Heart left ventricle (tissue), 16 donors: ENCODE measurements at regions not wholly inside any gene's neighbourhood (a gene's known extent, or its start where the extent isn't known, plus 50 kb on each side); places are given as distances from the start of the nearest gene placed in this dataset.

Source experiments
- ATAC-seq, 4 donors: fragments of 200-7000 bp; cut with Tn5 transposase; one replicate each; pipeline ENCODE4 v1.9.1; 2020 to 2022; ENCODE audit warnings: moderate library complexity in 4 of 4, mild to moderate bottlenecking in 3 of 4, moderate number of reproducible peaks in 1 of 4
- DNase-seq, 5 donors: peaks; one replicate each; pipeline ENCODE4 v3.0.0-alpha.2; 2020
- H3K27ac ChIP-seq, 12 donors: fragments of 200-600 bp; sonication (generic) in 4 of 12; one replicate each; pipeline versions ENCODE4 v1.5.0 to v1.8.0; 2016 to 2022; ENCODE audit warnings: mild to moderate bottlenecking in 2 of 12
- H3K27me3 ChIP-seq, 9 donors: fragments of 200-600 bp; sonication (generic) in 2 of 9; one replicate each; pipeline versions ENCODE4 v1.5.1 to v1.8.0; 2016 to 2022; ENCODE audit warnings: mild to moderate bottlenecking in 3 of 9
- H3K36me3 ChIP-seq, 9 donors: fragments of 200-600 bp; sonication (generic) in 2 of 9; one replicate each; pipeline versions ENCODE4 v1.5.0 to v1.8.0; 2018 to 2022; ENCODE audit warnings: mild to moderate bottlenecking in 2 of 9
- H3K4me1 ChIP-seq, 12 donors: fragments of 200-600 bp; sonication (generic) in 4 of 12; one replicate each; pipeline versions ENCODE4 v1.5.0 to v1.8.0; 2016 to 2022; ENCODE audit warnings: mild to moderate bottlenecking in 3 of 12
- H3K4me3 ChIP-seq, 12 donors: fragments of 200-600 bp; sonication (generic) in 4 of 12; one replicate each; pipeline versions ENCODE4 v1.5.0 to v1.8.0; 2017 to 2022; ENCODE audit warnings: mild to moderate bottlenecking in 9 of 12, moderate library complexity in 4 of 12
- H3K9me3 ChIP-seq, 12 donors: fragments of 200-600 bp; sonication (generic) in 4 of 12; one replicate each; pipeline versions ENCODE4 v1.5.0 to v1.8.0; 2016 to 2022; ENCODE audit warnings: mild to moderate bottlenecking in 1 of 12
- POLR2A ChIP-seq, 2 donors: fragments of 450-650 bp; IDR thresholded peaks; one replicate each; pipeline ENCODE4 v1.6.1; 2017; ENCODE audit warnings: antibody characterized with exemption in 2 of 2, mild to moderate bottlenecking in 2 of 2, moderate library complexity in 2 of 2
- WGBS, 4 donors: extraction: QIAGEN DNeasy Blood & Tissue Kit in 2 of 4; methylation state at CpG; one replicate each; pipeline versions ENCODE4 v1.1.5 to v1.1.7; 2013 to 2018; 5-methylcytosine and 5-hydroxymethylcytosine counted together
- intact Hi-C, 10 donors: fragments of 100-400 bp; cut with DNase I; formaldehyde crosslinking; loops; one replicate each; pipeline versions ENCODE4 v1.11.1 to v1.14.2; 2022
- TF ChIP-seq, protein P1 (sequence below), 12 donors: fragments of 200-600 bp; sonication (generic) in 4 of 12; IDR thresholded peaks; one replicate each; pipeline versions ENCODE4 v1.5.0 to v1.8.0; 2018 to 2022; ENCODE audit warnings: antibody characterized with exemption in 12 of 12, mild to moderate bottlenecking in 5 of 12
- donor health status: ischemic (EF 13 %, LVEDD 7.1; RV severe dilation, severe dysfunction).
- donor health status: healthy with polysubstance abuse.
- donor health status: DM: no; HTN: yes; CAD: no.
- donor health status: DM: no; HTN: no; CAD: no.
- donor health status: ischemic (EF 25% LVEDD 6.9; RV normal size, moderate dysfunction).
- donor health status: ischemic (EF 25% LVEDD 5.7; RV mildly dilated, moderate dysfunction).
- donor health status: healthy.
- donor health status: DM: yes; HTN: yes; CAD: no.
- donor health status: ischemic (EF 35%, LVEDD 5.7; RV mildly dilated, moderate dysfunction).
- donor health status: nonischemic (EF 11% LVEDD 7.7; RV severe dilation, severe dysfunction).
- donor health status: DM: yes; HTN: yes; CAD: no.
- donor health status: PGD.
- donor health status: ischemic (EF 29% LVEDD 5.4; RV normal size, mild dysfunction).
- donor health status: nonischemic (EF 23%, LVEDD 6.1; RV moderate dilation, normal function).

DNA sequence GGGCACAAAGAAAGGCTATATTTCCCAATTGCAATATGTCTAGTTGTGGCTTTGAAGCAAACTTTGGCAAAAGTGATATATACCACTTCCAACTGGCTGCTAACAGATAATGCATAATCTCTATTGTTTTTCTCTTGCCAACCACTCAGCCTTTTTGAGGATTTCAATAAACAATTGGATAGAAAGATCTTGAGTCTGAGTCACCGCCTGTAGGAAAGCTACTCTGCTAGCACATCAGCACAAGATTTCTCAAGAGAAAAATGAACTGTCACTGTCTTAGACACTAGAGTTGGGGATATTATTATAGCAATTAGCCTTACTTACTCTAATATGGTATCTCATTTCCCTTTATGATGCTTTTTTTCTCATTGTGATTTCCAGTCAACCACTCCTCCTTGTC, 119.7 kb downstream of the SST start:
- Histone ChIP-seq H3K27ac (no peak overlapping the region), H3K9me3 (no peaks in the 10 kb centered on the region), H3K4me1 (no peaks in the 10 kb centered on the region), H3K4me3 (no peak overlapping the region), H3K27me3 (no peaks in the 10 kb centered on the region), H3K36me3 (no peaks in the 10 kb centered on the region)
- no peak for TF ChIP-seq POLR2A (IDR thresholded peaks at IDR 0.05)
- TF ChIP-seq, protein P1, sequence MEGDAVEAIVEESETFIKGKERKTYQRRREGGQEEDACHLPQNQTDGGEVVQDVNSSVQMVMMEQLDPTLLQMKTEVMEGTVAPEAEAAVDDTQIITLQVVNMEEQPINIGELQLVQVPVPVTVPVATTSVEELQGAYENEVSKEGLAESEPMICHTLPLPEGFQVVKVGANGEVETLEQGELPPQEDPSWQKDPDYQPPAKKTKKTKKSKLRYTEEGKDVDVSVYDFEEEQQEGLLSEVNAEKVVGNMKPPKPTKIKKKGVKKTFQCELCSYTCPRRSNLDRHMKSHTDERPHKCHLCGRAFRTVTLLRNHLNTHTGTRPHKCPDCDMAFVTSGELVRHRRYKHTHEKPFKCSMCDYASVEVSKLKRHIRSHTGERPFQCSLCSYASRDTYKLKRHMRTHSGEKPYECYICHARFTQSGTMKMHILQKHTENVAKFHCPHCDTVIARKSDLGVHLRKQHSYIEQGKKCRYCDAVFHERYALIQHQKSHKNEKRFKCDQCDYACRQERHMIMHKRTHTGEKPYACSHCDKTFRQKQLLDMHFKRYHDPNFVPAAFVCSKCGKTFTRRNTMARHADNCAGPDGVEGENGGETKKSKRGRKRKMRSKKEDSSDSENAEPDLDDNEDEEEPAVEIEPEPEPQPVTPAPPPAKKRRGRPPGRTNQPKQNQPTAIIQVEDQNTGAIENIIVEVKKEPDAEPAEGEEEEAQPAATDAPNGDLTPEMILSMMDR (IDR thresholded peaks at IDR 0.05) = no peak
- no peak for ATAC-seq
- WGBS, 4 donors = 91 to 100% (median 95%) methylated on average over 1 of the region's 1 CpG
- no peak for DNase-seq
- intact Hi-C loops = no loop called here

DNA sequence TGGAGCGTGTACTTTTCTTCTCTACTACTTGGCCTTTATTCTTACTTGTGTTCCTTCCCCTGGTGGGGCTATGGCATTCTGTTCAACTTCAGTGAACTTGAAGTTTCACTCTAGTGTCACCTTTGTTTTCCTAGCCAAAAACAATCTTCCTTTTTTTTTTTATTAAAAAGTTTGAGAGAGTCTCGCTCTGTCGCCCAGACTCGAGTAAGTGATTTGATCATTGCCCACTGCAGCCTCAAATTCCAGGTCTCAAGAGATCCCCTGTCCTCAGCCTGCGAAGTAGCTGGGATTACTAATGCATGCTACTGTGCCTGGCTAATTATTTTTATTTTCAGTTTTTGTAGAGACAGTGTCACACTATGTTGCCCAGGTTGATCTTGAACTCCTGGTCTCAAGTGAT, 124.8 kb downstream of the SST start:
- Histone ChIP-seq H3K27me3 (no peaks in the 10 kb centered on the region), H3K36me3 (no peaks in the 10 kb centered on the region), H3K27ac (no peak overlapping the region), H3K4me1 (no peaks in the 10 kb centered on the region), H3K4me3 (no peak overlapping the region), H3K9me3 (no peaks in the 10 kb centered on the region)
- intact Hi-C loops = no loop called here
- WGBS, 4 donors = 89 to 93% (median 92%) methylated on average over 5 of the region's 5 CpGs
- no peak for ATAC-seq
- TF ChIP-seq POLR2A (IDR thresholded peaks at IDR 0.05) = no peak
- TF ChIP-seq, protein P1 (IDR thresholded peaks at IDR 0.05) = no peak
- DNase-seq = no peak

DNA sequence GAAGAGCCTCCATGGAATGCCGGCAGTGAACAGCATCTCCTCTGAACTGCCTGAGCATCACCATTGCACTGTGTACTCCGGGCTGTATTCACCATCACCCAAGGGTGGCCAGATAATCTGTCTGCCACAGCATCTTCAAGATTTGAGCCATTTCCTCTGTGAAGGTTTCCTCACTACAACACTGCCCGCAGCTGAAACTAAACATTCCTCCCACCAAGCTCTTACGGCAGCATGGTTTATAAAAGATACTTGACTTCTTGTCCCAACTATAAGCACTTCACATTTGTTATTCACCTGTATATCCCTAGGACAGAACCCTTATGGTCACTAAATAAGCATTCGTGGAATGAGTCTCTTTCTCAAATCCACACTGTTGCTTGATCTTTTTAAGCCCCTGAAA, 125.9 kb downstream of the SST start:
- WGBS, 4 donors = 91 to 93% (median 92%) methylated on average over 5 of the region's 5 CpGs
- Histone ChIP-seq H3K9me3 (no peaks in the 10 kb centered on the region), H3K4me3 (no peak overlapping the region), H3K27me3 (no peaks in the 10 kb centered on the region), H3K36me3 (no peaks in the 10 kb centered on the region), H3K4me1 (no peaks in the 10 kb centered on the region), H3K27ac (no peak overlapping the region)
- no peak for TF ChIP-seq POLR2A (IDR thresholded peaks at IDR 0.05)
- TF ChIP-seq, protein P1 (IDR thresholded peaks at IDR 0.05) = no peak
- intact Hi-C loops = no loop called here
- no peak for DNase-seq
- no peak for ATAC-seq

DNA sequence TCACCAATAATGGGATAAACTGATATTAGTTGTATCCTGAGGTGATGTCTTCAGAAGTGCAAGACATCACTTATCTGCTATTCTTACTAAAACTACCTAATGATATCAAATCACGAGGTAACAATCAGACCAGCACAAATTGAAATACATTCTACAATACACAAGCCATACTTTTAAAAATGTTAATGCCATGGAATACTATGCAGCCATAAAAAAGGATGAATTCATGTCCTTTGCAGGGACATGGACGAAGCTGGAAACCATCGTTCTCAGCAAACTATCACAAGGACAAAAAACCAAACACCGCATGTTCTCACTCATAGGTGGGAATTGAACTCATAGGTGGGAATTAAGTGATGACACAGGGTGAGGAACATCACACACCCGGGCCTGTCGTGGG, 129.3 kb downstream of the SST start:
- H3K36me3 ChIP-seq = no peaks in the 10 kb centered on the region
- no peaks in the 10 kb centered on the region for H3K4me1 ChIP-seq
- no peaks in the 10 kb centered on the region for H3K9me3 ChIP-seq
- ATAC-seq (no peak), DNase-seq (no peak)
- TF ChIP-seq, protein P1 (IDR thresholded peaks at IDR 0.05) = no peak
- no peak for TF ChIP-seq POLR2A (IDR thresholded peaks at IDR 0.05)
- no peaks in the 10 kb centered on the region for H3K27me3 ChIP-seq
- no peak overlapping the region for H3K4me3 ChIP-seq
- 80 to 85% (median 84%) methylated on average over 6 of the region's 6 CpGs for WGBS, 4 donors
- H3K27ac ChIP-seq = no peak overlapping the region
- intact Hi-C loops = no loop called here
